IMR-90 (cell line): ENCODE measurements at regions not wholly inside any gene's neighbourhood (a gene's known extent, or its start where the extent isn't known, plus 50 kb on each side); places are given as distances from the start of the nearest gene placed in this dataset.
A peak's percentile ranks its signal among the peaks of the same experiment; 100 is the strongest.

ENCODE experiments used
- ATAC-seq: fragments of 200-7000 bp; cut with Tn5 transposase; 2 replicates; pipeline ENCODE4 v1.9.1; 2020; ENCODE audit warnings: low read depth, mild to moderate bottlenecking, moderate library complexity
- BruUV-seq: library from RNA; stranded (reverse); fragments of 400-500 nt; replicated peaks from 2 replicates; lab custom pipeline; 2021; lab: Mats Ljungman, UMichigan
- CTCF ChIA-PET: fragments of 300-600 bp; formaldehyde crosslinking; extraction: SDS; loops from one replicate; lab custom pipeline; 2021; ENCODE audit warnings: antibody characterized with exemption; lab: Yijun Ruan, JAX
- POLR2A ChIA-PET: fragments of 300-600 bp; sonication (Branson Sonifier 250); formaldehyde crosslinking; loops from one replicate; lab custom pipeline; 2022; ENCODE audit warnings: antibody characterized with exemption; ENCODE audit not compliant: unreplicated experiment; lab: Charles Lee
- DNase-seq: peaks from one replicate; pipeline ENCODE4 v3.0.0; 2013
- H2AFZ ChIP-seq: replicated peaks from 2 replicates; pipeline ENCODE3; 2013; ENCODE audit warnings: low read length, mild to moderate bottlenecking; ENCODE audit not compliant: poor library complexity
- H2AK5ac ChIP-seq: 2 replicates; pipeline ENCODE4 v1.6.1; 2013; ENCODE audit warnings: low read depth, low read length, inconsistent platforms
- H2AK9ac ChIP-seq: replicated peaks from 2 replicates; pipeline ENCODE3; 2013; ENCODE audit warnings: mild to moderate bottlenecking, low read depth, low read length, moderate library complexity; ENCODE audit not compliant: poor library complexity
- H2BK120ac ChIP-seq: 2 replicates; pipeline ENCODE4 v1.6.1; 2013; ENCODE audit warnings: low read depth, low read length, inconsistent platforms
- H2BK15ac ChIP-seq: 3 replicates; pipeline ENCODE4 v1.6.1; 2013; ENCODE audit warnings: low read depth, low read length, inconsistent platforms
- H2BK20ac ChIP-seq: 2 replicates; pipeline ENCODE4 v1.6.1; 2013; ENCODE audit warnings: low read depth, mild to moderate bottlenecking, inconsistent platforms, low read length, moderate library complexity
- H2BK5ac ChIP-seq: 2 replicates; pipeline ENCODE4 v1.6.1; 2013; ENCODE audit warnings: mild to moderate bottlenecking, low read depth, low read length, inconsistent platforms; ENCODE audit not compliant: poor library complexity, severe bottlenecking
- H3K14ac ChIP-seq: replicated peaks from 2 replicates; pipeline ENCODE4 v1.6.1; 2013; ENCODE audit warnings: low read depth, low read length, inconsistent platforms
- H3K18ac ChIP-seq: 2 replicates; pipeline ENCODE4 v1.6.1; 2013; ENCODE audit warnings: low read depth, low read length, control low read depth
- H3K23ac ChIP-seq: 2 replicates; pipeline ENCODE4 v1.6.1; 2013; ENCODE audit warnings: low read depth, low read length, inconsistent platforms
- H3K27ac ChIP-seq: 2 replicates; pipeline ENCODE4 v1.5.1; 2013; ENCODE audit warnings: mild to moderate bottlenecking, control low read depth, low read length; ENCODE audit not compliant: insufficient read depth
- H3K27me3 ChIP-seq: 2 replicates; pipeline ENCODE4 v1.6.1; 2013; ENCODE audit warnings: low read length; ENCODE audit not compliant: control insufficient read depth, insufficient read depth
- H3K36me3 ChIP-seq: 2 replicates; pipeline ENCODE4 v1.6.1; 2013; ENCODE audit warnings: low read length, mixed read lengths; ENCODE audit not compliant: control insufficient read depth, insufficient read depth
- H3K4ac ChIP-seq: 2 replicates; pipeline ENCODE4 v1.6.1; 2013; ENCODE audit warnings: low read depth, low read length, inconsistent platforms
- H3K4me1 ChIP-seq: 2 replicates; pipeline ENCODE4 v1.6.1; 2013; ENCODE audit warnings: low read length, mixed read lengths; ENCODE audit not compliant: control insufficient read depth, insufficient read depth
- H3K4me2 ChIP-seq: 2 replicates; pipeline ENCODE4 v1.6.1; 2013; ENCODE audit warnings: low read depth, mild to moderate bottlenecking, control low read depth, low read length, moderate library complexity
- H3K4me3 ChIP-seq: 2 replicates; pipeline ENCODE4 v1.5.1; 2013; ENCODE audit warnings: low read depth, mild to moderate bottlenecking, control low read depth, low read length, moderate library complexity; ENCODE audit not compliant: insufficient read depth
- H3K56ac ChIP-seq: 2 replicates; pipeline ENCODE4 v1.6.1; 2013; ENCODE audit warnings: low read length, inconsistent platforms; ENCODE audit not compliant: insufficient read depth; ENCODE audit errors: extremely low read depth
- H3K79me1 ChIP-seq, 2 experiments: 2 replicates each; pipeline ENCODE4 v1.6.1; 2013; ENCODE audit warnings: low read length in 2 of 2, inconsistent platforms in 1 of 2, low read depth in 1 of 2
- H3K9ac ChIP-seq: 2 replicates; pipeline ENCODE4 v1.6.1; 2013; ENCODE audit warnings: low read depth, low read length, control low read depth
- H3K9me1 ChIP-seq: 2 replicates; pipeline ENCODE4 v1.6.1; 2013; ENCODE audit warnings: low read length, inconsistent platforms; ENCODE audit not compliant: insufficient read depth
- H3K9me3 ChIP-seq: 2 replicates; pipeline ENCODE4 v1.6.1; 2013; ENCODE audit warnings: low read length; ENCODE audit not compliant: control insufficient read depth, insufficient read depth
- H4K20me1 ChIP-seq: 2 replicates; pipeline ENCODE4 v1.6.1; 2013; ENCODE audit warnings: low read length, inconsistent platforms; ENCODE audit not compliant: insufficient read depth
- H4K5ac ChIP-seq: 2 replicates; pipeline ENCODE4 v1.6.1; 2013; ENCODE audit warnings: mild to moderate bottlenecking, low read depth, low read length, control low read depth
- H4K8ac ChIP-seq, 2 experiments: 2 replicates each; pipeline ENCODE4 v1.6.1; 2013; ENCODE audit warnings: low read depth in 2 of 2, low read length in 2 of 2, control low read depth in 1 of 2, inconsistent platforms in 1 of 2
- H4K91ac ChIP-seq: 2 replicates; pipeline ENCODE4 v1.6.1; 2013; ENCODE audit warnings: low read depth, low read length, inconsistent platforms; ENCODE audit not compliant: insufficient read depth
- BHLHE40 ChIP-seq: fragments of 150-350 bp; IDR thresholded peaks from 2 replicates; pipeline ENCODE4 v1.6.1; 2016; ENCODE audit warnings: mild to moderate bottlenecking, low read depth, low read length
- WGBS, 2 experiments: methylation state at CpG; one replicate each; pipeline versions ENCODE4 v1.1.5 to v1.1.7; 2013; ENCODE audit warnings: missing lambda C conversion rate in 2 of 2; ENCODE audit not compliant: insufficient read length in 1 of 2; ENCODE audit errors: extremely low coverage in 2 of 2; 5-methylcytosine and 5-hydroxymethylcytosine counted together
- dilution Hi-C: fragments of 300-500 bp; cut with HindIII; formaldehyde crosslinking; loops from one replicate; pipeline ENCODE4 v1.14.3; 2018; ENCODE audit warnings: low sequenced_read_pairs; ENCODE audit not compliant: unreplicated experiment
- in situ Hi-C: fragments of 300-500 bp; cut with MboI; formaldehyde crosslinking; loops from 3 replicates; pipeline ENCODE4 v1.14.3; 2019; ENCODE audit warnings: low sequenced_read_pairs, inconsistent platforms, mixed read lengths
- intact Hi-C: fragments of 100-400 bp; cut with micrococcal nuclease; formaldehyde crosslinking; loops from 2 replicates; pipeline ENCODE4 v1.10.0; 2022

DNA sequence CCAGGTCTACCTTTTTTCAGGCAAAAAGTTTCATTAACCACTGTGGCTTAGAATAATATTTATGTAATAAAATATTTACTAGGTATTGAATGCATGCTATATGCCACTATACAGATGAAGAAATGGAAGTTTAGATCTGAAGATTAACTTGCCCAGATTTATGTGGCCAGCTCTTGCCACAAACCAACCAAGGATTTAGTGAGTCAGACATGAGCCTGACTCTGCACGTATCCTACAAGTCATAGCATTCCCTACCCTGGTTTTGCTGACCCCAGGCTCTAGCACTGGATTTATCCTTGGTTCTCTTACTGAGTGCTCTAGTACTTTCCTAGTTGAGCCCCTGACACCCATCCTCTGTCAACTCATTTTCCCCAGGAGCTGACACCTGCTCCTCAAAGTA is 75.4 kb downstream of the ANKEF1 start:
- Histone ChIP-seq H2AFZ (no peak overlapping the region), H3K56ac (no peak overlapping the region), H2BK5ac (no peak overlapping the region), H3K18ac (no peak overlapping the region), H3K9me3 (peaks cover 2% of the 10 kb centered on the region; the same call in 1 of the 2 replicates), H4K91ac (no peak overlapping the region), H2BK20ac (no peak overlapping the region), H2BK120ac (no peak overlapping the region), H3K4me3 (no peak overlapping the region), H2AK9ac (no peak overlapping the region), H3K36me3 (no peaks in the 10 kb centered on the region), H3K4ac (no peak overlapping the region), H3K4me1 (no peaks in the 10 kb centered on the region; the same call in none of the 2 replicates), H3K4me2 (no peak overlapping the region), H3K27ac (no peak overlapping the region), H3K14ac (no peak overlapping the region), H4K5ac (no peak overlapping the region), H3K9ac (no peak overlapping the region), H3K79me1 (no peaks in the 10 kb centered on the region), H4K20me1 (no peaks in the 10 kb centered on the region), H3K9me1 (no peaks in the 10 kb centered on the region), H4K8ac (no peak overlapping the region), H2AK5ac (no peak overlapping the region), H3K23ac (no peak overlapping the region), H3K27me3 (peaks cover 2% of the 10 kb centered on the region; the same call in 1 of the 2 replicates), H2BK15ac (no peak overlapping the region)
- DNase-seq (peak; percentile 30), ATAC-seq (no peak)
- dilution Hi-C loops, result no loop called here
- in situ Hi-C loops, result no loop called here
- TF ChIP-seq BHLHE40, result no peak
- CTCF ChIA-PET, result no interaction called here
- BruUV-seq, result no TSS peak
- POLR2A ChIA-PET, result no interaction called here
- 43% methylated on average over 1 of the region's 1 CpG; no CpG with 5 or more reads in 1 of the 2 experiments for WGBS, 2 experiments
- intact Hi-C loops, result no loop called here
